ENCODE measurements at regions not wholly inside any gene's neighbourhood (a gene's known extent, or its start where the extent isn't known, plus 50 kb on each side); places are given as distances from the start of the nearest gene placed in this dataset.

- no TSS peak for BruUV-seq (replicated peaks)
- H3K9me3 ChIP-seq, result no peaks in the 10 kb centered on the region
- no peak for DNase-seq
- no peaks in the 10 kb centered on the region for H3K36me3 ChIP-seq (ENCODE audit: control insufficient read depth, insufficient read depth, low read length)
- H3K4me1 ChIP-seq, result peaks cover 16% of the 10 kb centered on the region
- no peaks in the 10 kb centered on the region for H3K36me3 Mint-ChIP-seq (ENCODE audit: insufficient read depth, unreplicated experiment)
- peaks cover 14% of the 10 kb centered on the region for H3K4me1 Mint-ChIP-seq (ENCODE audit: low read depth, unreplicated experiment)
- no peaks in the 10 kb centered on the region for H3K27me3 Mint-ChIP-seq (ENCODE audit: insufficient read depth, unreplicated experiment)
- H3K4me3 ChIP-seq (ENCODE audit: low read depth, low read length), result no peak overlapping the region
- TF ChIP-seq CTCF (IDR thresholded peaks at IDR 0.05; ENCODE audit: insufficient read depth in 1 of 2, low read depth in 1 of 2, low read length in 1 of 2, severe bottlenecking in 1 of 2, unreplicated experiment in 1 of 2), result no peak
- H3K4me3 Mint-ChIP-seq (ENCODE audit: unreplicated experiment), result no peak overlapping the region
- ChIA-PET POLR2A (no interaction called here), CTCF (no interaction called here)
- no peaks in the 10 kb centered on the region for H3K9me3 Mint-ChIP-seq (ENCODE audit: unreplicated experiment)
- intact Hi-C loops (cut with micrococcal nuclease; ENCODE audit: unreplicated experiment), result no loop called here
- H3K27ac Mint-ChIP-seq (ENCODE audit: unreplicated experiment), result no peak overlapping the region
- no peaks in the 10 kb centered on the region for H3K27me3 ChIP-seq (replicated peaks; ENCODE audit: control insufficient read depth, insufficient read depth, low read length)
These were observed 321.6 kb upstream of the PITX2 start for GRCh38 chr4:110944501-110944900.

DNA sequence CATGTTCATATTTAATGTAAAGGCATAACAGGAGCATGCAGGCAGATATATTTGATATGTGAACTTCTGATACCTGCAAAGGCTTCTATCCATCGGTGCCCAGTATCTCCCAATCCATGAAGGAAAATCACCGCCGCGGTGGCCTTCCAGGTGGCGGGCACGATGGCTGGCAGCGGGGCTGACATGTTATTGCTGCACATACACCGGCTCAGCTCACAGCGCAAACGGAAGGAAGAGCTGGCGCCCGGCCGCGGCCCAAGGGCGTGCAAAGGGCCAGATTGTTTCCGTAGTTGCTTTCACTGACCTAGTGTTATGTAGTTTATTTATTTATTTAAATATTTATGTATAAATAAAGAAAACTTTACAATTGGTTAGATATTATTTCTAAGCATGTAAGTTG, 322.7 kb upstream of the PITX2 start:
- Mint-ChIP-seq H3K27me3 (ENCODE audit: insufficient read depth, unreplicated experiment) (no peaks in the 10 kb centered on the region), H3K27ac (ENCODE audit: unreplicated experiment) (no peak overlapping the region), H3K4me1 (ENCODE audit: low read depth, unreplicated experiment) (peaks cover 8% of the 10 kb centered on the region), H3K9me3 (ENCODE audit: unreplicated experiment) (no peaks in the 10 kb centered on the region), H3K36me3 (ENCODE audit: insufficient read depth, unreplicated experiment) (no peaks in the 10 kb centered on the region), H3K4me3 (ENCODE audit: unreplicated experiment) (no peak overlapping the region)
- Histone ChIP-seq H3K4me1 (peaks cover 7% of the 10 kb centered on the region), H3K9me3 (no peaks in the 10 kb centered on the region), H3K36me3 (ENCODE audit: control insufficient read depth, insufficient read depth, low read length) (no peaks in the 10 kb centered on the region), H3K27me3 (replicated peaks; ENCODE audit: control insufficient read depth, insufficient read depth, low read length) (no peaks in the 10 kb centered on the region), H3K4me3 (ENCODE audit: low read depth, low read length) (no peak overlapping the region)
- no peak for DNase-seq
- TF ChIP-seq CTCF (IDR thresholded peaks at IDR 0.05; ENCODE audit: insufficient read depth in 1 of 2, low read depth in 1 of 2, low read length in 1 of 2, severe bottlenecking in 1 of 2, unreplicated experiment in 1 of 2), result no peak
- no TSS peak for BruUV-seq (replicated peaks)
- POLR2A ChIA-PET, result no interaction called here
- intact Hi-C loops (cut with micrococcal nuclease; ENCODE audit: unreplicated experiment), result no loop called here
- CTCF ChIA-PET, result no interaction called here

DNA sequence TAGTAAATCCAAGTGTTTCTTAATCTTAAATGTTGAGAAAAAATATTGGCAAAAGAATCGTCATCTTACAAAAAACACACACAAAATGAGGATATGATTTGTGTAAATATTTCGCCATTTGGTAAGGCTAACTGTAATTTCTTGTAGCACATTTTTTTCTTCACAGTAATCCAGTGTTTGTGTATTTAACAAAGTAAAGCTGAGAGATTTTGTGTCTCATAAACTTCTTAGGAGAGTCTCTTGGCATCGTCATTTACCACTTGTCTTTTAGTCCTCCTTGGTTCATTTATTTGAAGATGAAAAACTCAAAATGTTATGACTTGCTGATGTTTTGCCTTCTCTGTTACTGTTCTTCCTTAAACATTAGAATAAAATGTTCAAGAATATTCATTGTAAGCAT, 326.7 kb upstream of the PITX2 start:
- Mint-ChIP-seq H3K27ac (ENCODE audit: unreplicated experiment) (no peak overlapping the region), H3K36me3 (ENCODE audit: insufficient read depth, unreplicated experiment) (no peaks in the 10 kb centered on the region), H3K4me3 (ENCODE audit: unreplicated experiment) (no peak overlapping the region), H3K9me3 (ENCODE audit: unreplicated experiment) (no peaks in the 10 kb centered on the region), H3K27me3 (ENCODE audit: insufficient read depth, unreplicated experiment) (no peaks in the 10 kb centered on the region), H3K4me1 (ENCODE audit: low read depth, unreplicated experiment) (peaks cover 16% of the 10 kb centered on the region)
- Histone ChIP-seq H3K4me3 (ENCODE audit: low read depth, low read length) (no peak overlapping the region), H3K4me1 (peaks cover 18% of the 10 kb centered on the region), H3K9me3 (no peaks in the 10 kb centered on the region), H3K36me3 (ENCODE audit: control insufficient read depth, insufficient read depth, low read length) (no peaks in the 10 kb centered on the region), H3K27me3 (replicated peaks; ENCODE audit: control insufficient read depth, insufficient read depth, low read length) (no peaks in the 10 kb centered on the region)
- POLR2A ChIA-PET, result no interaction called here
- CTCF ChIA-PET, result no interaction called here
- no peak for DNase-seq
- no peak for TF ChIP-seq CTCF (IDR thresholded peaks at IDR 0.05; ENCODE audit: insufficient read depth in 1 of 2, low read depth in 1 of 2, low read length in 1 of 2, severe bottlenecking in 1 of 2, unreplicated experiment in 1 of 2)
- intact Hi-C loops (cut with micrococcal nuclease; ENCODE audit: unreplicated experiment), result no loop called here
- no TSS peak for BruUV-seq (replicated peaks)
